ENCODE measurements at regions not wholly inside any gene's neighbourhood (a gene's known extent, or its start where the extent isn't known, plus 50 kb on each side); places are given as distances from the start of the nearest gene placed in this dataset.
"Not testable (repeated sequence)": the region's sequence is repeated elsewhere in the genome, so short reads cannot be mapped to it uniquely, and the experiment has no call there.

GRCh38 chr4:49510238-49510637, 524.2 kb downstream of the CWH43 start:
- H3K9me3 Mint-ChIP-seq = peaks cover 61% of the 10 kb centered on the region
- not testable (repeated sequence) for H3K4me3 Mint-ChIP-seq; H3K27ac Mint-ChIP-seq; H3K27me3 Mint-ChIP-seq (ENCODE audit: low read depth, poor library complexity); H3K4me1 Mint-ChIP-seq; DNase-seq
- peaks cover 26% of the 10 kb centered on the region for H3K36me3 Mint-ChIP-seq (ENCODE audit: low read depth)

- peaks cover 68% of the 10 kb centered on the region for H3K9me3 Mint-ChIP-seq
- H3K27ac Mint-ChIP-seq; DNase-seq; H3K4me1 Mint-ChIP-seq; H3K27me3 Mint-ChIP-seq (ENCODE audit: low read depth, poor library complexity); H3K4me3 Mint-ChIP-seq: not testable (repeated sequence)
- H3K36me3 Mint-ChIP-seq (ENCODE audit: low read depth) = peaks cover 26% of the 10 kb centered on the region
These were observed 525.3 kb downstream of the CWH43 start for GRCh38 chr4:49511353-49511752.

- peak; percentile 3 for DNase-seq
- not testable (repeated sequence) for H3K4me1 Mint-ChIP-seq; H3K27me3 Mint-ChIP-seq (ENCODE audit: low read depth, poor library complexity); H3K27ac Mint-ChIP-seq; H3K4me3 Mint-ChIP-seq
- H3K36me3 Mint-ChIP-seq (ENCODE audit: low read depth) = peaks cover 26% of the 10 kb centered on the region
- peaks cover 74% of the 10 kb centered on the region for H3K9me3 Mint-ChIP-seq
These were observed 525.9 kb downstream of the CWH43 start for GRCh38 chr4:49511881-49512491.

DNA sequence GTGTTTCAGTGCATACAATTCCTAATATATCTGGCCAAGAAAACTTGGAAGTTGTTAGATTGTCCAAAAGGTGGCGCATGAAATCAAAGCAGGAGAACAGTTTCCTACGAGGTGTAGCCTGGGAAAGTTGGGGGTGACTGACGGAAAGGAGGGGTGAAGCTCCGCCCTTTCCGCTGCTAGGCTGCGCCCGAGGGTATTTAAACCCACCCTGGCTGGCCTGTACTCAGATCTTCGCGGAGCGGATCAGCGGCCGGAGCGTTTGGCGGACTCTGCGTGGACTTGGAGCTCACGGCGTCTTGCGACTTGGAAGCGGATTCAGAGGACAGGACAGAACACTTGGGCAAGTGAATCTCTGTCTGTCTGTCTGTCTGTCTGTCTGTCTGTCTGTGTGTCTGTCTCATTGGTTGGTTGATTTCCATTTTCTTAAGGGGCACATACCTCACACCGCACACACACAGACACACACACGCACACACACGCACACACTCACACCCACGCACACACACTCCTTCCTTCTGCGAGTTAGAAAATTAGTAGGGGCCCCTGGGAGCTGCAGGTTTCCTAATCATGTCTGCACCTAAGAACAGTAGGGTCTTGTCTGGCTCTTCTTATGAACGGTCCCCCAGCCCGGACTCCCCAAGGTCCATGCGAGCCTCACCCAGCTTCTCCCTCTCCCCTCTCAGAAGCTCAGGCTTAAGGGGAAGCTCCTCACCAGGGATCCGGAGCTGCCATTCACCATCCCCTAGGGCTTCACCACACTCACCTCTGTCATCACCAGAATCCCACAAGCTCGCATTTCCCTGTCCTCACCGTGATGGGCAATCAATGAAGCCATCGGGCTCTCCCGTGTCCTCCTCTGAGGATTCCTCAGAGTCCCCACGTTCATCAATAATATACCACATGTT, 526.8 kb downstream of the CWH43 start:
- peak; percentile 13 for DNase-seq
- H3K4me3 Mint-ChIP-seq; H3K4me1 Mint-ChIP-seq; H3K27ac Mint-ChIP-seq; H3K27me3 Mint-ChIP-seq (ENCODE audit: low read depth, poor library complexity): not testable (repeated sequence)
- Mint-ChIP-seq H3K9me3 (peaks cover 78% of the 10 kb centered on the region), H3K36me3 (ENCODE audit: low read depth) (peaks cover 26% of the 10 kb centered on the region)

GRCh38 chr4:49513546-49514115, 527.6 kb downstream of the CWH43 start:
- H3K9me3 Mint-ChIP-seq = peaks cover 83% of the 10 kb centered on the region
- H3K4me3 Mint-ChIP-seq; H3K4me1 Mint-ChIP-seq; H3K27me3 Mint-ChIP-seq (ENCODE audit: low read depth, poor library complexity); H3K27ac Mint-ChIP-seq; DNase-seq: not testable (repeated sequence)
- H3K36me3 Mint-ChIP-seq (ENCODE audit: low read depth) = peaks cover 26% of the 10 kb centered on the region

DNA sequence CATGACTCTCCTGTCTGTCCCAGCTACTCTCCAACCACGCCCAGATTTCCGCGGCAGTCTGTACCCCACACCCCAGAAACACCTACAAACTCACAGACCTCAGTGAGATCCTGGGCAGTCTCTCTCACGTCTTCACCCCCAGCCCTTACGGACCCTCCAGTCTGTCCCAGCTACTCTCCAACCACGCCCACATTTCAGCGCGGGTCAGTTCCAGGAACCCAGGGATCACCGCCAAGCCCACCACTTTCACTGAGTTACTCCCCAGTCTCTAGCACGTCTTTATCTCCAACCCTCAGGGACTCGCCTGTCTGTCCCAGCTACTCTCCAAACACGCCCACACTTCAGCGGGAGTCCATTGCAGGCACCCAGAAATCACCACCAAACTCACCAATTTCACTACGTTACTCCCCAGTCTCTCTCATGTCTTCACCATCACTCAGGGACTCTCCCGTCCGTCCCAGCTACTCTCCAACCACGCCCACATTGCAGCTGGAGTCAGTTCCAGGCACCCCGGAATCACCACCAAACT, 528.2 kb downstream of the CWH43 start:
- DNase-seq = peak; percentile 19
- peaks cover 84% of the 10 kb centered on the region for H3K9me3 Mint-ChIP-seq
- not testable (repeated sequence) for H3K27me3 Mint-ChIP-seq (ENCODE audit: low read depth, poor library complexity); H3K27ac Mint-ChIP-seq; H3K4me3 Mint-ChIP-seq; H3K4me1 Mint-ChIP-seq
- H3K36me3 Mint-ChIP-seq (ENCODE audit: low read depth) = peaks cover 26% of the 10 kb centered on the region

DNA sequence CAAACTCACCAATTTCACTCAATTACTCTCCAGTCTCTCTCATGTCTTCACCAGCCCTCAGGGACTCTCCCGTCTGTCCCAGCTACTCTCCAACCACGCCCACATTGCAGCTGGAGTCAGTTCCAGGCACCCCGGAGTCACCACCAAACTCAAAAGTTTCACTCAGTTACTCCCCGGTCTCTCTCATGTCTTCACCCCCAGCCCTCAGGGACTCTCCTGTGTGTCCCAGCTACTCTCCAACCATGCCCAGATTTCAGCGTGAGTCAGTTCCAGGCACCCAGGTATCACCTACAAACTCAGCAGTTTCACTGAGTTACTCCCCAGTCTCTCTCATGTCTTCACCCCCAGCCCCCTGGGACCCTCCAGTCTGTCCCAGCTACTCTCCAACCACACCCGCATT, 528.8 kb downstream of the CWH43 start:
- DNase-seq, H3K27ac Mint-ChIP-seq: not testable (repeated sequence)

GRCh38 chr4:49515241-49515640, 529.2 kb downstream of the CWH43 start:
- not testable (repeated sequence) for H3K4me1 Mint-ChIP-seq; DNase-seq; H3K27ac Mint-ChIP-seq; H3K4me3 Mint-ChIP-seq; H3K27me3 Mint-ChIP-seq (ENCODE audit: low read depth, poor library complexity)
- Mint-ChIP-seq H3K36me3 (ENCODE audit: low read depth) (peaks cover 26% of the 10 kb centered on the region), H3K9me3 (peaks cover 80% of the 10 kb centered on the region)

More for the DNA sequence above, 528.8 kb downstream of the CWH43 start:
- peaks cover 84% of the 10 kb centered on the region for H3K9me3 Mint-ChIP-seq
- H3K27me3 Mint-ChIP-seq (ENCODE audit: low read depth, poor library complexity); H3K4me3 Mint-ChIP-seq; H3K4me1 Mint-ChIP-seq: not testable (repeated sequence)
- peaks cover 26% of the 10 kb centered on the region for H3K36me3 Mint-ChIP-seq (ENCODE audit: low read depth)

DNA sequence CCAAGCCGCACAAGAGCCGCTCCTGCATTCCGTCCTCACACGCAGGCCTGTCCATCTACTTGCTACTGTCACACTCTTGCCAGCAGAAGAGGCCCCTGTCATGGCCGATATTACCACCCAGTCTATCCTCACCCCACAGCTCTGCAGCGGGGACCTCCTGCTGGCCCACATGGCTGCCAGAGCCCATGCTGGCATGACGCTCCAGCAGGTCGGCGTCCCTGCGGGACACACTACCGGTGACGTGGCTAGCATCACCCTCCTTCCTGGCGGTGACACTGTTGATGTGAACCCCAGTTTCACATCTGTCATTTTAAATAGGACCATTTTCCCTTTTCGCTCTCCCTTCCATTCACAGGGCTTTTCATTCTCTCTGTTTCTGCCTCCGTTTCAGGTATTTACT, 530.0 kb downstream of the CWH43 start:
- Mint-ChIP-seq H3K9me3 (peaks cover 71% of the 10 kb centered on the region), H3K36me3 (ENCODE audit: low read depth) (peaks cover 26% of the 10 kb centered on the region)
- H3K4me1 Mint-ChIP-seq; DNase-seq; H3K27ac Mint-ChIP-seq; H3K27me3 Mint-ChIP-seq (ENCODE audit: low read depth, poor library complexity); H3K4me3 Mint-ChIP-seq: not testable (repeated sequence)

DNA sequence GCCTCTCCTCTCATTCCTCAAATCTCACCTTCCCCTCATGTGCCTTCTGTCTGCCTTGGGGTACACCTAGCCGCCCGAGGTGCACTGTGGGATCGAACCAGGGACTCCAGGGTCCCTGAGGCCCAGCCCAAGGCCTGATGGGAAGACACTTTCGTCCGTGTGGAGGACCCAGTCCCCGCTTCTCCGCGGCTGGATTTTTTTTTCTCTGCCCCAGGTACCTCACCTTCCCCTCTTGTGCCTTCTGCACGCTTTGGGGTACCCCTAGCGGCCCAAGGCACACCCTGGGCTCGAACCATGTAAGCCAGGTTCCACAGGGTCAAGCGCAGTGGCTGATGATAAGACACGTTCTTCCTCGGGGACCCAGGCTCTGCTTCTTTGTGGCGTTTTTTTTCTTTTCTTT, 530.7 kb downstream of the CWH43 start:
- H3K27ac Mint-ChIP-seq = no peak overlapping the region
- no peak overlapping the region for H3K4me3 Mint-ChIP-seq
- TF ChIP-seq CTCF (IDR thresholded peaks at IDR 0.05) = no peak
- peaks cover 22% of the 10 kb centered on the region for H3K36me3 Mint-ChIP-seq (ENCODE audit: low read depth)
- peaks cover 64% of the 10 kb centered on the region for H3K9me3 Mint-ChIP-seq
- no peak for DNase-seq
- no peaks in the 10 kb centered on the region for H3K4me1 Mint-ChIP-seq
- H3K27me3 Mint-ChIP-seq (ENCODE audit: low read depth, poor library complexity) = peaks cover 2% of the 10 kb centered on the region

DNA sequence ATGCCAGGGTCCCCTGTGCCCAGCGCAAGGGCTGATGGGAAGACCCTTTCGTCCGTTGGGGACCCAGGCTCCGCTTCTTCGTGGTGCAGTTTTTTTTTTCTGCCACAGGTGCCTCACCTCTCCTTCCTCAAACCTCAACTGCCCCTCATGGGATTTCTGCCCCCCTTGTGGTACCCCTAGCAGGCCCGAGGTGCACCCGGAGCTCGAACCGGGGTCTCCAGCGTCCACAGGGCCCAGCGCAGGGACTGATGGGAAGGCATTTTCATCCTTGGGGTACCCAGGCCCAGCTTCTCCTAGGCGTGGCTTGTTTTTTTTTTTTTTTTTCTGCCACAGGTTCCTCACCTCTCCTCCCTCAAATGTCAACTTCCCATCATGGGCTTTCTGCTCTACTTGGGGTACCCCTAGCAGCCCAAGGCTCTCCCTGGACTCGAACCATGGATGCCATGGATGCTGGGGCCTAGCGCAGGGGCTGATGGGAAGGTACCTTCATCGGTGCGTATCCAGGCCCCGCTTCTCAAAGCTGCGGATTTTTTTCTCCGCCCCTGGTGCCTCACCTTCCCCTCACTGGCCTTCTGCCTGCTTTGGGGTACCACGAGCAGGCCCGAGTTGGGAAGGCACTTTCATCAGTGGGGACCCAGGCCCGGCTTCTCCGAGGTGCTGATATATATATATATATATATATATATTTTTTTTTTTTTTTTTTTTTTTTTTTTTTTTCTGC, 531.6 kb downstream of the CWH43 start:
- peaks cover 15% of the 10 kb centered on the region for H3K36me3 Mint-ChIP-seq (ENCODE audit: low read depth)
- H3K27ac Mint-ChIP-seq, DNase-seq: not testable (repeated sequence)

GRCh38 chr4:49519150-49520035, 533.3 kb downstream of the CWH43 start:
- H3K9me3 Mint-ChIP-seq = peaks cover 38% of the 10 kb centered on the region
- not testable (repeated sequence) for H3K4me3 Mint-ChIP-seq; DNase-seq; H3K4me1 Mint-ChIP-seq; H3K36me3 Mint-ChIP-seq (ENCODE audit: low read depth); H3K27me3 Mint-ChIP-seq (ENCODE audit: low read depth, poor library complexity); H3K27ac Mint-ChIP-seq

More for the DNA sequence above, 531.6 kb downstream of the CWH43 start:
- not testable (repeated sequence) for H3K4me1 Mint-ChIP-seq; H3K27me3 Mint-ChIP-seq (ENCODE audit: low read depth, poor library complexity); H3K4me3 Mint-ChIP-seq
- peaks cover 56% of the 10 kb centered on the region for H3K9me3 Mint-ChIP-seq
